ENCODE measurements at regions not wholly inside any gene's neighbourhood (a gene's known extent, or its start where the extent isn't known, plus 50 kb on each side); places are given as distances from the start of the nearest gene placed in this dataset.

GRCh38 chr12:98329589-98329988 is 185.8 kb upstream of the TMPO start:
- H3K27ac ChIP-seq = no peak overlapping the region
- DNase-seq (ENCODE audit: low read depth, low spot score) = no peak
- no peak overlapping the region for H3K9ac ChIP-seq (ENCODE audit: insufficient read length)
- no peaks in the 10 kb centered on the region for H3K36me3 ChIP-seq (ENCODE audit: insufficient read depth, low read length)
- H3K9me3 ChIP-seq (ENCODE audit: low read depth, low read length) = no peaks in the 10 kb centered on the region
- no peak overlapping the region for H3K4me3 ChIP-seq
- TF ChIP-seq FOXP2 (optimal IDR thresholded peaks at IDR 0.05; ENCODE audit: control extremely low read depth, extremely low read length, insufficient read depth) (no peak), POLR2AphosphoS5 (IDR thresholded peaks at IDR 0.05; ENCODE audit: borderline replicate concordance, low read depth, low read length) (no peak), EZH2 (IDR thresholded peaks at IDR 0.05) (no peak)

- Histone ChIP-seq H3K9ac (ENCODE audit: insufficient read length) (no peak overlapping the region), H3K4me3 (no peak overlapping the region), H3K36me3 (ENCODE audit: insufficient read depth, low read length) (no peaks in the 10 kb centered on the region), H3K9me3 (ENCODE audit: low read depth, low read length) (no peaks in the 10 kb centered on the region), H3K27ac (no peak overlapping the region)
- TF ChIP-seq EZH2 (IDR thresholded peaks at IDR 0.05) = no peak
- TF ChIP-seq FOXP2 (optimal IDR thresholded peaks at IDR 0.05; ENCODE audit: control extremely low read depth, extremely low read length, insufficient read depth) = no peak
- TF ChIP-seq POLR2AphosphoS5 (IDR thresholded peaks at IDR 0.05; ENCODE audit: borderline replicate concordance, low read depth, low read length) = no peak
- no peak for DNase-seq (ENCODE audit: low read depth, low spot score)
Measured at GRCh38 chr12:98332642-98333041, 182.7 kb upstream of the TMPO start.

DNA sequence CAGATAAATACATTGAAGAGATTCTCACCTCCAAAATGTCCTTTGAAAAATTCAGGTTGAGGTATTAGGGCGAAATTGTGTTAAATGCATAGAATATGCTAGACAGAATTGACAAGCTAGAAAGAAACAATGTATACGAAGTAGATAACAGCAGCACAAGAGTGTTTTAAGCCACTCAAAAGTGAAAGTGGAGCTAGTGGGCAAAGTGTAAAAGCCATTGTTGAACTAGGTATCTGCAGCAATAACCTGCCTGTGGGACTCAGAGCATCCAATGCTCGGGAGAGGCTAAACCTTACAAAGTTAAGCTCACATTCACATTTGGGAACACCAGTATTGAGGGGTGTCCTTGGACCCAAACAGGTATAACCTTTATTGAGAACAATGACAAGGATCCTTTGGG is 180.6 kb upstream of the TMPO start:
- Histone ChIP-seq H3K4me3 (no peak overlapping the region), H3K36me3 (ENCODE audit: insufficient read depth, low read length) (no peaks in the 10 kb centered on the region)
- no peak for TF ChIP-seq POLR2AphosphoS5 (IDR thresholded peaks at IDR 0.05; ENCODE audit: borderline replicate concordance, low read depth, low read length)
- TF ChIP-seq EZH2 (IDR thresholded peaks at IDR 0.05) = no peak
- TF ChIP-seq FOXP2 (optimal IDR thresholded peaks at IDR 0.05; ENCODE audit: control extremely low read depth, extremely low read length, insufficient read depth) = no peak

DNA sequence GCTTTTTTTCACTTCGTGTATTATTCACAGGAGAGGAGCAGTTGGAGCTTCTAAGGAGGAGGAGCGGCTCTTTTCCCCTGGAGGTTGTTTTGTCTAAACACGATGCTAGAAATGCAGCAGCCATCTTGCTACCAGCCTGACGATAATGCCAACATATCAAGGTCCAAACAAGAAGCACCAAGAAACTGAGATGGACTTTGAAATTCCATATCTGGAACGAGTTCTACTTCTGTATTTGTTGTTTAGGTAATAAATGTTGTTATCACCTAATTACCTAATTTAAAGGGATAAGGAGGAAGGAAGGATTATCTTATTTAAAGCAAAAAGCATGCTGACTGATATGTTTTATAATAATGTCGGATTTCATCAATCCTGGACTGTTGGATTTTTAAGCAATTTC is 174.4 kb upstream of the TMPO start:
- no peaks in the 10 kb centered on the region for H3K9me3 ChIP-seq (ENCODE audit: low read depth, low read length)
- H3K36me3 ChIP-seq (ENCODE audit: insufficient read depth, low read length) = no peaks in the 10 kb centered on the region

More for the DNA sequence above, 180.6 kb upstream of the TMPO start:
- Histone ChIP-seq H3K27ac (no peak overlapping the region), H3K9ac (ENCODE audit: insufficient read length) (no peak overlapping the region), H3K9me3 (ENCODE audit: low read depth, low read length) (no peaks in the 10 kb centered on the region)
- no peak for DNase-seq (ENCODE audit: low read depth, low spot score)

GRCh38 chr12:98341732-98342131 is 173.7 kb upstream of the TMPO start:
- no peaks in the 10 kb centered on the region for H3K36me3 ChIP-seq (ENCODE audit: insufficient read depth, low read length)
- no peak overlapping the region for H3K27ac ChIP-seq
- no peak overlapping the region for H3K9ac ChIP-seq (ENCODE audit: insufficient read length)
- TF ChIP-seq POLR2AphosphoS5 (IDR thresholded peaks at IDR 0.05; ENCODE audit: borderline replicate concordance, low read depth, low read length) = no peak
- no peak for TF ChIP-seq FOXP2 (optimal IDR thresholded peaks at IDR 0.05; ENCODE audit: control extremely low read depth, extremely low read length, insufficient read depth)
- no peak for TF ChIP-seq EZH2 (IDR thresholded peaks at IDR 0.05)
- no peaks in the 10 kb centered on the region for H3K9me3 ChIP-seq (ENCODE audit: low read depth, low read length)
- no peak for DNase-seq (ENCODE audit: low read depth, low spot score)
- no peak overlapping the region for H3K4me3 ChIP-seq

More for the DNA sequence above, 174.4 kb upstream of the TMPO start:
- TF ChIP-seq POLR2AphosphoS5 (IDR thresholded peaks at IDR 0.05; ENCODE audit: borderline replicate concordance, low read depth, low read length) = no peak
- Histone ChIP-seq H3K4me3 (no peak overlapping the region), H3K27ac (no peak overlapping the region), H3K9ac (ENCODE audit: insufficient read length) (no peak overlapping the region)
- DNase-seq (ENCODE audit: low read depth, low spot score) = no peak

- H3K9ac ChIP-seq (ENCODE audit: insufficient read length) = no peak overlapping the region
- no peak overlapping the region for H3K4me3 ChIP-seq
- no peaks in the 10 kb centered on the region for H3K9me3 ChIP-seq (ENCODE audit: low read depth, low read length)
- H3K36me3 ChIP-seq (ENCODE audit: insufficient read depth, low read length) = no peaks in the 10 kb centered on the region
- TF ChIP-seq FOXP2 (optimal IDR thresholded peaks at IDR 0.05; ENCODE audit: control extremely low read depth, extremely low read length, insufficient read depth) = no peak
- TF ChIP-seq EZH2 (IDR thresholded peaks at IDR 0.05) = no peak
- no peak for TF ChIP-seq POLR2AphosphoS5 (IDR thresholded peaks at IDR 0.05; ENCODE audit: borderline replicate concordance, low read depth, low read length)
- no peak for DNase-seq (ENCODE audit: low read depth, low spot score)
- H3K27ac ChIP-seq = no peak overlapping the region
Measured at GRCh38 chr12:98343002-98343567, 172.3 kb upstream of the TMPO start.

GRCh38 chr12:98344046-98344930 is 171.1 kb upstream of the TMPO start:
- no peak overlapping the region for H3K27ac ChIP-seq
- H3K9me3 ChIP-seq (ENCODE audit: low read depth, low read length) = no peaks in the 10 kb centered on the region
- TF ChIP-seq POLR2AphosphoS5 (IDR thresholded peaks at IDR 0.05; ENCODE audit: borderline replicate concordance, low read depth, low read length) = no peak
- TF ChIP-seq FOXP2 (optimal IDR thresholded peaks at IDR 0.05; ENCODE audit: control extremely low read depth, extremely low read length, insufficient read depth) = no peak
- no peak for TF ChIP-seq EZH2 (IDR thresholded peaks at IDR 0.05)
- H3K9ac ChIP-seq (ENCODE audit: insufficient read length) = no peak overlapping the region
- H3K4me3 ChIP-seq = no peak overlapping the region
- DNase-seq (ENCODE audit: low read depth, low spot score) = no peak
- no peaks in the 10 kb centered on the region for H3K36me3 ChIP-seq (ENCODE audit: insufficient read depth, low read length)

DNA sequence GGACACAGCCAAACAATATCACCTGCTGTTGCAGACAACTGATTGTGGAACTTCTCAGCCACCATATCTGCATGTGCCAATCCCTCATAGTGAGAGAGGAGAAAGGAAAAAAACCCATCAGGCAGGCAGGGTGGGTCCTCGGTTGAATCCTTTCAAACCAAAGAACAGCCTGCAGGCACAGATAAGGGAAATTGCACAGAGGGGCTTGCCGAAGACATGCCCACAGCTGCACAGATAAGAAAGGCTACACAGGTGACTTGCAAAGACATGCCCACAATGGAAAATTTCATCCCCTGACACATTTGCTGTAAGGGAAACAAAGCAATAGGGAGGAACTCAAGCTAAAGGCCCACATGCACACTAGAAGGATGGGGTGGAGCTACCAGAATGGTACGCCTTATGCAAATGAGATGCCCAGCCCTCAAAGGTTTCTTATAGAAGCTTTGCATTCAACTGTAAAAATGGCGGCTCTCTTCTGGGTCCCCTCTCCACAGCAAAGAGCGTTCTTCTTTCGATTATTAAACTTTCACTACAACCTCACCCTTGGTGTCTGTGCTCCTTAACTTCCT is 170.0 kb upstream of the TMPO start:
- no peak overlapping the region for H3K27ac ChIP-seq
- no peak overlapping the region for H3K4me3 ChIP-seq
- no peak overlapping the region for H3K9ac ChIP-seq (ENCODE audit: insufficient read length)
- no peaks in the 10 kb centered on the region for H3K36me3 ChIP-seq (ENCODE audit: insufficient read depth, low read length)
- no peaks in the 10 kb centered on the region for H3K9me3 ChIP-seq (ENCODE audit: low read depth, low read length)
- TF ChIP-seq POLR2AphosphoS5 (IDR thresholded peaks at IDR 0.05; ENCODE audit: borderline replicate concordance, low read depth, low read length) = no peak
- TF ChIP-seq FOXP2 (optimal IDR thresholded peaks at IDR 0.05; ENCODE audit: control extremely low read depth, extremely low read length, insufficient read depth) = no peak
- TF ChIP-seq EZH2 (IDR thresholded peaks at IDR 0.05) = no peak
- no peak for DNase-seq (ENCODE audit: low read depth, low spot score)

Measured in SK-N-MC (cell line).